Fibroblast of the aortic adventitia (primary cell): ENCODE measurements at regions not wholly inside any gene's neighbourhood (a gene's known extent, or its start where the extent isn't known, plus 50 kb on each side); places are given as distances from the start of the nearest gene placed in this dataset.
"Not testable (repeated sequence)": the region's sequence is repeated elsewhere in the genome, so short reads cannot be mapped to it uniquely, and the experiment has no call there.

ENCODE experiments used
- DNase-seq: peaks from one replicate; pipeline ENCODE4 v3.0.0-alpha.2; 2010; ENCODE audit warnings: low read depth
- H3K4me3 ChIP-seq: 2 replicates; pipeline ENCODE4 v1.5.1; 2011; ENCODE audit warnings: low read depth, mild to moderate bottlenecking, control low read depth, low read length, moderate library complexity
- TF ChIP-seq, protein P1 (sequence below): IDR thresholded peaks from 2 replicates; pipeline ENCODE4 v1.5.1; 2011; ENCODE audit warnings: mild to moderate bottlenecking, low read length, control low read depth, inconsistent platforms; ENCODE audit not compliant: insufficient read depth

DNA sequence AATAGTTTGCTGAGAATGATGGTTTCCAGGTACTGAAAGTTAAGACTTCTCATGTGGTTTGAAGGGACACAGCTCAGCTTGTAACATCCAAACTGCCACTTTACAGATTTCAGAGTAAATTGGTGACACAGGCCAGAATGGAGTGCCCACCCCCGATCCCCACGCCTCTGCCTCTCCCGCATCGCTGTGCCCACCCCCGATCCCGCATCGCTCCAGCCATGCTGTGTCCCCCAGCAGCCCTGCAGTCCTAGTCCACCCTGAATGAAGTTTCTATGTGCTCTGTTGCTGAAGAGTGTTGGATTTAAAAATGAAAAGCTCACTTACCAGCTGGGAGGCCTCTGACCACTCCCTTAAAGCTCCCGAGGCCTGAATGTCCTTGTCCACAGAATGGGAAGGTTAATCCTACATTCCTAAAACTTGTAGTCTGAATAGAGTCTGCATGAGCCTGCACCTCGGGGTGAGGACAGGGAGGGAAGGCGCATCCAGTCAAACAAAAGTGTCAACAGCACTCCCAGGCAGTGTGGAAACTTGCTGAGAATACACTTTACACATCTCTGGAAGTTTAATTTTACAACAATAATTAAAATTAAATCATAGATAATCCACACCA lies 176.4 kb upstream of the ID2 start:
- no peak for DNase-seq
- H3K4me3 ChIP-seq = no peak overlapping the region
- TF ChIP-seq, protein P1, sequence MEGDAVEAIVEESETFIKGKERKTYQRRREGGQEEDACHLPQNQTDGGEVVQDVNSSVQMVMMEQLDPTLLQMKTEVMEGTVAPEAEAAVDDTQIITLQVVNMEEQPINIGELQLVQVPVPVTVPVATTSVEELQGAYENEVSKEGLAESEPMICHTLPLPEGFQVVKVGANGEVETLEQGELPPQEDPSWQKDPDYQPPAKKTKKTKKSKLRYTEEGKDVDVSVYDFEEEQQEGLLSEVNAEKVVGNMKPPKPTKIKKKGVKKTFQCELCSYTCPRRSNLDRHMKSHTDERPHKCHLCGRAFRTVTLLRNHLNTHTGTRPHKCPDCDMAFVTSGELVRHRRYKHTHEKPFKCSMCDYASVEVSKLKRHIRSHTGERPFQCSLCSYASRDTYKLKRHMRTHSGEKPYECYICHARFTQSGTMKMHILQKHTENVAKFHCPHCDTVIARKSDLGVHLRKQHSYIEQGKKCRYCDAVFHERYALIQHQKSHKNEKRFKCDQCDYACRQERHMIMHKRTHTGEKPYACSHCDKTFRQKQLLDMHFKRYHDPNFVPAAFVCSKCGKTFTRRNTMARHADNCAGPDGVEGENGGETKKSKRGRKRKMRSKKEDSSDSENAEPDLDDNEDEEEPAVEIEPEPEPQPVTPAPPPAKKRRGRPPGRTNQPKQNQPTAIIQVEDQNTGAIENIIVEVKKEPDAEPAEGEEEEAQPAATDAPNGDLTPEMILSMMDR = no peak

DNA sequence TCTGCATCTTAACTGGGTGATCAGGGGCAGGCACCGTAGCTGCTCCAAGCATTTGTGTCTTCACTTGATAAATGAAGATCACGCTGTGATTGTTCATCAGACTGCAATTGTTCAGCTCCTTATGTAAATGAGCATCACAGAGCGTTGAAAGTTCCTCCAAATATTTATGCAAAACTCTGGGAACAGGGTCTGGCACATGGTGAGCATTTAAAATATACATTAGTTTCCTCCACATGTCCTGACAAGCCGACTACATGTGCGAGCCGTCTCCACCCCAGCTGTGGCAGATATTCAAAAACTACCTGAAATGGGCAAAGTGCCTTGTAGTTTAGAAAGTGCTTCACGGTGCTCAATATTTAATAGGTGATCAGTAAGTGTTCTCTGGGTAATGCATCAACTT lies 175.1 kb upstream of the ID2 start:
- TF ChIP-seq, protein P1 = no peak
- DNase-seq = no peak
- H3K4me3 ChIP-seq = no peak overlapping the region

DNA sequence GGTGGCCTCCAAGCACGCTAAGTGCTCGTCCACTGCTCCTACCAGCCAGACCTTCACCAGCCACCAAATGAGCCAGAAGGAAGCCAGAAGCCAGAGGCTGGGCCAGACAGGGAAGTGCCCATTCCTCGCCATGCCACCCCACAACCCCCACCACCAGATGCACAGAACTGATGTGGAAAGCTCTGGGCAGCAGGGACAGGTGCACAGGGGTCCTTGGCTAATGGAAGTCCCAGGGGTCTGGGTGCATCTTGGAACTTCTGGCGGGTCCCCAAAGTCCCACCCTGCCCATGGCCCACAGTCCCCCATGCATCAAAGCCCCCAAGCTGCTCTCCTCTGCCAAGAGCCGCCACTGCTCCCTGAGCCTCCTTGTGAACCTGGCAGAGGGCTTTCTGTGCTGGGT lies 173.1 kb upstream of the ID2 start:
- no peak for DNase-seq
- TF ChIP-seq, protein P1 = no peak
- H3K4me3 ChIP-seq = no peak overlapping the region

DNA sequence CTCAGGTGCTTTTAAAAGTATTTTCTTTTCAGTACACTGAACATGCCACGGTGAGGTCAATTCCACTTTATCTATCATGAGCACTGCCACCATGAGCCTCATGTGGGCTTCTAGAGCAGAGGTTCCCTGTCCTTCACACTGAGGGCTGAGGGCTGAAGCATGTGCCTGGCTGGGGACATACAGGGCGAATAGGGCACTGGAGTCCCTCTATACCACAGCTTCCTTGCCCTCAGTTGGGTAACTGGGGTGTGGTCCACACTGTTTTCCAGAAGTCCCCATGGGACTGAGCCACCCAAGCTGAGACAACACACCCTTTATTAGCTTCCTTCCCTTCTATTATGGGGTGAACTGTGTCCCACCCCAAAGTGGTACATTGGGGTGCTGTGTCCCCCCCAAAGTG lies 172.2 kb upstream of the ID2 start:
- DNase-seq = no peak
- TF ChIP-seq, protein P1 = no peak
- no peak overlapping the region for H3K4me3 ChIP-seq

DNA sequence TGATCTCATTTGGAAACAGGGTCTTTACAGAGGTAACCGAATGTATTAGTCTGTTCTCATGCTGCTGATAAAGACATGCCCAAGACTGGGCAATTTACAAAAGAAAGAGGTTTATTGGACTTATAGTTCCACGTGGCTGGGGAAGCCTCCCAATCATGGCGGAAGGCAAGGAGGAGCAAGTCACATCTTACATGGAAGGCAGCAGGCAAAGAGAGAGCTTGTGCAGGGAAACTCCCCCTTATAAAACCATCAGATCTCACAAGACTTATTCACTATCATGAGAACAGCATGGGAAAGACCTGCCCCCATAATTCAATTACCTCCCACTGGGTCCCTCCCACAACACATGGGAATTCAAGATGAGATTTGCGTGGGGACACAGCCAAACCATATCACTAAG lies 171.8 kb upstream of the ID2 start:
- DNase-seq = not testable (repeated sequence)

DNA sequence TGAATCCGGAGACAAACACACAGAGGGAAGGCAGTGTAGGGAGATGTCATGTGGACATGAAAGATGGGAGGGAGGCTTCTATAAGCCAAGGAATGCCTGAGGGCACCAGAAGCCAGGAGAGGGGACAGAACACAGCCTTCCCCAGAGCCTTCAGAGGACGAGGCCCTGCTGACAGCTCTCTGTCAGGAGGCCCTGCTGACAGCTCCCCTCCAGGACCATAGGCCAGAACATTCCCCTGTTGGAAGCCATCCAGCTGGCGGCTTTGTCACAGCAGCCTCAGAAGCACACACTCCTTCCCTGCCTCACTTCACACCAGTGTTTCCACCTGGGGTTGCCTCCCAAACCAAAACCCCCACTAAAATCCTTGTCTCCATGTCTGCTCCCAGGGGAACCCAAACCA lies 171.3 kb upstream of the ID2 start:
- DNase-seq = no peak
- H3K4me3 ChIP-seq = no peak overlapping the region
- TF ChIP-seq, protein P1 = no peak

More for the DNA sequence above, 171.8 kb upstream of the ID2 start:
- H3K4me3 ChIP-seq = not testable (repeated sequence)

DNA sequence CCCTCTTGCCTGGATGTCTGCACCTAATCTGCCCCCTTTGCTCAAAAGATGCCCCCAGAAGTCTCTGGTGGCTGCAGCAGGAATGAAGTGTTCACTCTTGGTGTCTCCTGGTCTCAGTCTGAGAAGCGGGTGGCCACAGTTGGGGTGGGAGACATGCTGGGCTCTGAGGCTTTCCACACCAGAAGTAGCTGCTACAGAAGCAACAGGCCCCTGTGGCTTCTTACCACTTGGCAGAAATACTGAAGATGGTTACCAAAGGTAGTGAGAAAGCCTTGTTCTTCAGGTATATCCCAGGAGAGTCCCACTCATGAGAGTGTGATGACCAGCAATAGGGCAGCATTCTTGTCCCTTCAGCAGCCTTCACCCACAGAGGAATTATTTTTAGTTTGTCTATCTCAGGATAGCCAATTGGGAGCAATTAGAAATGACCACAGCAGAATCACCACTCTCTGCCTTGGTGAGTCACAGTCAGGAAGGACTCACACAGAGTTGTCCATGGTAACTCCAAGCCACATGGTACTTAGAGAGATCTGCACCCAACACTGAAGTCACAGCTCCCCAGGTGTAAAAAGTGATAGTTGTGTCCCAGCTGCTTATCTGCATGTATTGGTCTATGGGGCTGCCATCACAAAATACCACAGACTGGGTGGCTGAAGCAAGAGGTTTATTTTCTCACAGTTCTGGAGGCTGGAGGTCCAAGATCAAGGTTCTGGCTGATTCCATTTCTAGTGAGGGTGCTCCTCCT lies 169.8 kb upstream of the ID2 start:
- DNase-seq = peak; percentile 24
- TF ChIP-seq, protein P1 = no peak
- H3K4me3 ChIP-seq = no peak overlapping the region
